ENCODE measurements at regions not wholly inside any gene's neighbourhood (a gene's known extent, or its start where the extent isn't known, plus 50 kb on each side); places are given as distances from the start of the nearest gene placed in this dataset.

- no peak for TF ChIP-seq POLR2A (IDR thresholded peaks at IDR 0.05)
- TF ChIP-seq, protein P1, sequence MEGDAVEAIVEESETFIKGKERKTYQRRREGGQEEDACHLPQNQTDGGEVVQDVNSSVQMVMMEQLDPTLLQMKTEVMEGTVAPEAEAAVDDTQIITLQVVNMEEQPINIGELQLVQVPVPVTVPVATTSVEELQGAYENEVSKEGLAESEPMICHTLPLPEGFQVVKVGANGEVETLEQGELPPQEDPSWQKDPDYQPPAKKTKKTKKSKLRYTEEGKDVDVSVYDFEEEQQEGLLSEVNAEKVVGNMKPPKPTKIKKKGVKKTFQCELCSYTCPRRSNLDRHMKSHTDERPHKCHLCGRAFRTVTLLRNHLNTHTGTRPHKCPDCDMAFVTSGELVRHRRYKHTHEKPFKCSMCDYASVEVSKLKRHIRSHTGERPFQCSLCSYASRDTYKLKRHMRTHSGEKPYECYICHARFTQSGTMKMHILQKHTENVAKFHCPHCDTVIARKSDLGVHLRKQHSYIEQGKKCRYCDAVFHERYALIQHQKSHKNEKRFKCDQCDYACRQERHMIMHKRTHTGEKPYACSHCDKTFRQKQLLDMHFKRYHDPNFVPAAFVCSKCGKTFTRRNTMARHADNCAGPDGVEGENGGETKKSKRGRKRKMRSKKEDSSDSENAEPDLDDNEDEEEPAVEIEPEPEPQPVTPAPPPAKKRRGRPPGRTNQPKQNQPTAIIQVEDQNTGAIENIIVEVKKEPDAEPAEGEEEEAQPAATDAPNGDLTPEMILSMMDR (IDR thresholded peaks at IDR 0.05): no peak
Measured at GRCh38 chr13:106630650-106631049, 62.7 kb upstream of the ARGLU1 start.

All from thyroid gland (tissue), 4 donors.